ENCODE measurements at regions not wholly inside any gene's neighbourhood (a gene's known extent, or its start where the extent isn't known, plus 50 kb on each side); places are given as distances from the start of the nearest gene placed in this dataset.

DNA sequence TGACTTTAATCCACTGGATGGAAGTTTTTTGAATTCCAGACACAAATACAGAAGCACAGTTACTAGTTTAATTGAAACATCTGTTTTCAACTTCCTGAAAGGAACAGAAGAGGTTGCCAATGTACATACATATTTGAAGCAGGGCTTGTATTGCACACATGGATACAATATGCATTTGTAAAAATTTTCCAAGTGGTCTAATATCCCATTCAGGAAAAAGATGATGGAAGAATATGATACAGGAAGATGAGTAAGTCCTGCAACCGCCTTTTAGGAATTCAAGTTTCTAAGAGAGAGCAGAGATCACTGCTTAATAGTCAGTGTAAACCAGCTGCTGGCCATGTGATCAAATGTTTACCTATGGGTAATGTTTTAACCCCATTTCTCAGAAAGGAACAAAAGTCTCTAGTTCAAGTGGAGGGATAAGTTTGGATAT lies 265.4 kb downstream of the TRIB2 start:
- peaks cover 3% of the 10 kb centered on the region for H3K36me3 Mint-ChIP-seq (ENCODE audit: low read depth)
- H3K4me3 Mint-ChIP-seq = no peak overlapping the region
- H3K27ac Mint-ChIP-seq = no peak overlapping the region
- ATAC-seq (no peak), DNase-seq (no peak)
- peaks cover 7% of the 10 kb centered on the region for H3K27me3 Mint-ChIP-seq
- H3K9me3 ChIP-seq (ENCODE audit: control insufficient read depth, low read length, poor library complexity, severe bottlenecking) = no peaks in the 10 kb centered on the region
- peaks cover 3% of the 10 kb centered on the region for H3K4me1 Mint-ChIP-seq

DNA sequence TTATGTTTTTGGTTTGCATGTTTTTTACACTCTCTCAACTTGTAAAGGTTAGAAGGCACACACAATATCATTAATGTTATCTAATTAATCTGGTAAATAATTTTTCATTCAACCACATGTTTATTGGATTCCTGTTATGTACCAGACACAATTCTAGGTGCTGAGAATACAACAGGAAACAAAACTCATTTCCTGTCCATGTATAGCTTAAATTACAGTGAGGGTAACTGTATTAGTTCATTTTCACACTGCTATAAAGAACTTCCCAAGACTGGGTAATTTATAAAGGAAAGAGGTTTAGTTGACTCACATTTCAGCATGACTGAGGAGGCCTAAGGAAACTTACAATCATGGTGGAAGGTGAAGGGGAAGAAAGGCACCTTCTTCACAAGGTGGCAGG lies 270.5 kb downstream of the TRIB2 start:
- no peaks in the 10 kb centered on the region for H3K9me3 ChIP-seq (ENCODE audit: control insufficient read depth, low read length, poor library complexity, severe bottlenecking)
- Mint-ChIP-seq H3K27ac (no peak overlapping the region), H3K4me3 (no peak overlapping the region), H3K4me1 (peaks cover 3% of the 10 kb centered on the region), H3K36me3 (ENCODE audit: low read depth) (no peaks in the 10 kb centered on the region), H3K27me3 (peaks cover 7% of the 10 kb centered on the region)
- no peak for DNase-seq
- no peak for ATAC-seq

DNA sequence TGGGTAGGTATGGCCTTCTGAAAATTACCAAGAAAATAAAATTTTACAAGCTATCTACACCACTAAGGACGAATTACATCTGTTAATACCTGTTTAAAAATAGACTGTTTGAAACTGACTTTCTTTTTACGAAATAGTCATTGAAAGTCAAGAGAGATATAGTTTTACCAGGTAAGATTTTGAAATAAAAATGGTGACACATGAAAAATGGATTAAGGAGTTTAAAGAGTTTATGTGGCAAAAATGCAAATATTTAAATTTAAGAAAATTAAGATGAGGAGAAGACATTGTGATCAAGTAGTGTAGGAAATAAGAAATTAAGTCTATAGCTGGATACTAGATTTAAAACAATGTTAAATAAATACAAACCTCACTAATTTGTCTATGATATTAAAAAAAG lies 271.5 kb downstream of the TRIB2 start:
- H3K36me3 Mint-ChIP-seq (ENCODE audit: low read depth) = no peaks in the 10 kb centered on the region

DNA sequence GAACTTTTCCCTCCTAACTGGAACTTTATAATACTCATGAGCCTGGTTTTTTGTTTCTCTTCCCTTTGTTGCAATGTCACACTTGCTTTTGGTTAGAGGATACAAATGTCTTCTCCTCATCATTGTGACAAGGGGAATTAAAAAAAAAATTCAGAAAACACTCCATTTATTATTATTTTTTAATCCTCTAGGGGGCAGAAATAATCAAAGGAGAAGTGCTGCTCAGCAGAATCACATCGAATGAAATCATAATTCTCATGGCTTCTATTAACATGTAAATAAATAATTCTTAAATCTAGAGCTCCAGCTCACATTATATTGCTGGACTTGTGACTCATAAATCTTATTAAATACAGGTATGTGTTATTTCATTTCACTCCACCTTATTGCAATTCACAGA lies 273.8 kb downstream of the TRIB2 start:
- Mint-ChIP-seq H3K4me1 (no peaks in the 10 kb centered on the region), H3K27ac (no peak overlapping the region), H3K4me3 (no peak overlapping the region), H3K36me3 (ENCODE audit: low read depth) (no peaks in the 10 kb centered on the region), H3K27me3 (peaks cover 13% of the 10 kb centered on the region)
- H3K9me3 ChIP-seq (ENCODE audit: control insufficient read depth, low read length, poor library complexity, severe bottlenecking) = no peaks in the 10 kb centered on the region
- DNase-seq (no peak), ATAC-seq (no peak)

More for the DNA sequence above, 271.5 kb downstream of the TRIB2 start:
- Mint-ChIP-seq H3K4me1 (peaks cover 3% of the 10 kb centered on the region), H3K27ac (no peak overlapping the region), H3K27me3 (peaks cover 7% of the 10 kb centered on the region), H3K4me3 (no peak overlapping the region)
- ATAC-seq (no peak), DNase-seq (no peak)
- no peaks in the 10 kb centered on the region for H3K9me3 ChIP-seq (ENCODE audit: control insufficient read depth, low read length, poor library complexity, severe bottlenecking)

DNA sequence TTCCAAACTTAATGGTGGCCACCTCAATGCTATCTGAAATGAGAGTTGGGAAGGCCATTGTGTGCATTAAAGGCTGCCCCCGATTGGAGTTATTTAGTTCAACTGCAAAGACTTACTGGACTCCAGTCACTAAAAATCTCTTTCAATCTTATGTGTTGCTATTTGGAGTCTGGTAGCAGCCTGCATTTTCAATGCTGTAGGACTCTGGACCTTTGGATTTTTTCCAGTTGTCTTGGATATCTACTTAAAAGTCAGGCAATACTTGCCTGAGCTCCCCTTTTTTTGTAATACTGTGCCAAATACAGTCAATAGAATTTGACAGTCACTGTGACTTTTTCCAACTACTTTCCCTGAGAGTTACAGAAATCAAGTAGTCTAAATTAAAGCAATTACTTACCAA lies 281.9 kb downstream of the TRIB2 start:
- H3K36me3 Mint-ChIP-seq (ENCODE audit: low read depth) = no peaks in the 10 kb centered on the region

DNA sequence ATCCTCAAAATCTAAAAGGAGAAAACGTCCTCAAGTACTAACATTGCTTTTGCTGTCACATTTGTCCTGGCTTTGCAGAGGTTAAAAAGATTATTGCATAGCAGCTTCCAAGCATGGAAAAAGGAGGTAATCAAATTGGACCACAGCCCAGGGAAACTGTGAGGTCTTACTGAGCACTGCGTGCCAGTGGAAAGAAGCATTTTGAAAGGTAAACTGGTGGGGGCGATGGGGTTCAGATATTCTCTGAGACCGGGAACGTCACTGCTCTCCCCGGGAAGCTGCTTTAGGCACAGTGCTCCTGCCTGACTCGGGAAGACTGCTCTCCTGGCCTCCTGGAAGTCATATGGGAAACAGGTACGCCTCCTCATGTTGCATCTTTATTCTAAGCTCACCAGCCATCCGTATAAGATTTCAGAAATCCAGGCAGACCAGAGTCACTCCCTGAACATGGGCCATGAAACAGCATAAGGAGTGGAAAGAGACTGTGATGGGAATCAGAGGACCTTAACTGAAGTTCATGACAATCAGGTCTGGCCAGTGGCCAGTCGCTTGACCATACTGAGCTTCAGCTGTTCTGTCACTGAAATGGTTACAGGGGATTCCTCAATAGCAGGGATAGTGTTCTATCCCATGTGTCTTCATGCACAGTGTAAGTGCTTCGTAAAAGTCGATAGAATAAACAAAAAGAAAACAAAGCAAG lies 284.1 kb downstream of the TRIB2 start:
- Mint-ChIP-seq H3K36me3 (ENCODE audit: low read depth) (no peaks in the 10 kb centered on the region), H3K4me1 (peaks cover 5% of the 10 kb centered on the region), H3K4me3 (no peak overlapping the region), H3K27me3 (no peaks in the 10 kb centered on the region), H3K27ac (no peak overlapping the region)
- no peaks in the 10 kb centered on the region for H3K9me3 ChIP-seq (ENCODE audit: control insufficient read depth, low read length, poor library complexity, severe bottlenecking)
- DNase-seq = no peak
- ATAC-seq = no peak

More for the DNA sequence above, 281.9 kb downstream of the TRIB2 start:
- Mint-ChIP-seq H3K27ac (no peak overlapping the region), H3K4me3 (no peak overlapping the region), H3K27me3 (peaks cover 11% of the 10 kb centered on the region), H3K4me1 (peaks cover 5% of the 10 kb centered on the region)
- ATAC-seq (no peak), DNase-seq (no peak)
- H3K9me3 ChIP-seq (ENCODE audit: control insufficient read depth, low read length, poor library complexity, severe bottlenecking) = no peaks in the 10 kb centered on the region

DNA sequence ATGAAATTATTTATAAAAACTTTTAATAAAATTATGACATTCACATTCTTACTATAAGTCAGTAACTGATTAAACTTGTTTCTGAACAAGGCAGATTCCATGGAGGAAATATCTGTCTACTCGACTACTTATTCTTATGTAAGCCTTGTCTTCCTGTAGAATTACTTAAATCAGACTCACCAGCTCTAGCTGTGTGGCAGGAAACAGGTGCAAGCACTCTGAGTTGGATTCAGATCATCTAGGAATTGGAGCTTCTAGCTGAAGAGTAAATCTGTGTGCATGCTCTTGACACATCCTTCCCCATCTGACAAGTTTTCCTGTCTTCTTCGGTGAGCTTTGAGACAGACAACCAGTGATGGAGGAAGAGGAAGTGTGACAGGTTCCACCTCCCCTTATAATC lies 284.7 kb downstream of the TRIB2 start:
- no peaks in the 10 kb centered on the region for H3K9me3 ChIP-seq (ENCODE audit: control insufficient read depth, low read length, poor library complexity, severe bottlenecking)
- H3K27ac Mint-ChIP-seq = no peak overlapping the region
- ATAC-seq = no peak
- no peak overlapping the region for H3K4me3 Mint-ChIP-seq
- no peak for DNase-seq
- H3K4me1 Mint-ChIP-seq = peaks cover 5% of the 10 kb centered on the region
- no peaks in the 10 kb centered on the region for H3K27me3 Mint-ChIP-seq
- H3K36me3 Mint-ChIP-seq (ENCODE audit: low read depth) = no peaks in the 10 kb centered on the region

DNA sequence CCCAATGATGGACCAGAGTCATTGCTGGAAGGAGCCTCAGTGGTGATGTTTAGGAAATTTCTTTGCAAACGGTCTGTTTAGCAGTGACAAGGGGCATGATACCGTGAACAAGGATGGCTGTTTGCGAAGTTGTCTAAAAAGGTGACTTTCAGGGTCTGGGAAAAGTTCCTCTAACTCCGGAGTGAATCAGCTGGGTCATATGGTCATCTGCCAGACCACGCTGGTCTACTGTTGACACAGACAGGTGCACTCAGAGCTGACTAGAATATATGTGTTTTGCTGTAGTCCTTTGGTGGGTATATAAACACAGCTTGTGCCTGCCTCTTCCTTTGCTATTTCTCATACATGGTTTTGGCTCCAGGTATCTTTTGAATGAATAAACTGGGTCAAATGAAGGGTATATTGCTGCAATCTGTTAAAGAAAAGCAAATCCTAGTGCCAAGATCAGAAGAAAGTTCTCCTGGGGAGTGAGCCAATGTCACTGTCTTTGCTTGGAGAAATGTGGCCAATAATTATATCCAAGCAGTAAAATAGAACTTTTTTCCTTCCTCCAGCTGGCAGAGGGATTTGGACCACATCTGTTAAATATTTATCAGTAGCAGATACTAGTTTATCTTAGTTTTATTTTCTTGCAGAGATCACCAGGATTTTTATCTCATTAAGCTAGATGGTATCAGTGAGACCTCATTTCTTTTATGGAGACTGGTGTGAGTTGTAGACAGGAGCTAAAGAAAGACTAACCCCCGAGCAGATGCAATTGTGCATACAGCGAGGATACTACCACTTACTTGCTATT lies 286.0 kb downstream of the TRIB2 start:
- Mint-ChIP-seq H3K27me3 (peaks cover 5% of the 10 kb centered on the region), H3K4me3 (no peak overlapping the region), H3K27ac (no peak overlapping the region), H3K36me3 (ENCODE audit: low read depth) (no peaks in the 10 kb centered on the region), H3K4me1 (peaks cover 8% of the 10 kb centered on the region)
- DNase-seq = no peak
- ATAC-seq = no peak
- H3K9me3 ChIP-seq (ENCODE audit: control insufficient read depth, low read length, poor library complexity, severe bottlenecking) = no peaks in the 10 kb centered on the region

DNA sequence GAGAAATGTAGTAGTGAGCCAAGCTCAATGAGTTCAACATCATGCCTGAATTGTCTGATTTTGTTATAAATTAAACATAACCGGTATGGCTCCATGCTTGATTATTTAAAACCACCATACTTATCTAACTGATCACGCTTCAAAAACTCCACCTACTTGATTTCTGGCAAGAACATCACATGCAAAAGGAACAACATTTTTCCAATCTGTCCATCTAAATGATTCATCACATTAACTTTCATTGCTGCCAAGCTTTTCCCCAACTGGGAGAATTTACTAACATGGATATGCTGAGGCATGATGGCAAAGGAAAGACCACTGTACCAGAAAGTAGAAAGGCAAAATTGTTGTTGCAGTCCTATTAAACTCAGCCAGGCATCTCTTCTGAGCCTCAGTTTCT lies 286.8 kb downstream of the TRIB2 start:
- H3K9me3 ChIP-seq (ENCODE audit: control insufficient read depth, low read length, poor library complexity, severe bottlenecking) = no peaks in the 10 kb centered on the region
- Mint-ChIP-seq H3K4me3 (no peak overlapping the region), H3K27ac (no peak overlapping the region), H3K36me3 (ENCODE audit: low read depth) (no peaks in the 10 kb centered on the region), H3K4me1 (peaks cover 8% of the 10 kb centered on the region), H3K27me3 (peaks cover 5% of the 10 kb centered on the region)
- DNase-seq = no peak
- ATAC-seq = no peak

DNA sequence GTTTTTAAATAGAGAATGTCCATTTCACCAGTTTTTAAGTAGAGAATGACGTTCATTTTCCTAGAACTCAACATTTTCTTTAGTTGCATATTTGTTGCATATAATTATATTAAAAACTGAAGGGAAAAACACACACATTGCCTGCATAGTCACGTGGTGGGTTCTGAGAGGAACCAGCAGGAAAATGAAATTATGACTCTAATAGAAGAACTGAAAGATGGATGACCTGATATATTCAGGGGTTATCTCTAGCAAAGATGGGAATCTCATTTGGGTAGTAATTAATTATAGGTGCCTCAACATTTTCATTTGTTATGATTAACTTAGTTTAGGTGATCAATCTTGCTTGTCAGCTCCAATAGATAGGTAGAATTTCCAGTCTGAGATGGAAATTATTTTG lies 288.3 kb downstream of the TRIB2 start:
- H3K4me3 Mint-ChIP-seq = no peak overlapping the region
- H3K36me3 Mint-ChIP-seq (ENCODE audit: low read depth) = no peaks in the 10 kb centered on the region
- ATAC-seq (no peak), DNase-seq (no peak)
- peaks cover 5% of the 10 kb centered on the region for H3K27me3 Mint-ChIP-seq
- peaks cover 8% of the 10 kb centered on the region for H3K4me1 Mint-ChIP-seq
- no peak overlapping the region for H3K27ac Mint-ChIP-seq
- no peaks in the 10 kb centered on the region for H3K9me3 ChIP-seq (ENCODE audit: control insufficient read depth, low read length, poor library complexity, severe bottlenecking)

DNA sequence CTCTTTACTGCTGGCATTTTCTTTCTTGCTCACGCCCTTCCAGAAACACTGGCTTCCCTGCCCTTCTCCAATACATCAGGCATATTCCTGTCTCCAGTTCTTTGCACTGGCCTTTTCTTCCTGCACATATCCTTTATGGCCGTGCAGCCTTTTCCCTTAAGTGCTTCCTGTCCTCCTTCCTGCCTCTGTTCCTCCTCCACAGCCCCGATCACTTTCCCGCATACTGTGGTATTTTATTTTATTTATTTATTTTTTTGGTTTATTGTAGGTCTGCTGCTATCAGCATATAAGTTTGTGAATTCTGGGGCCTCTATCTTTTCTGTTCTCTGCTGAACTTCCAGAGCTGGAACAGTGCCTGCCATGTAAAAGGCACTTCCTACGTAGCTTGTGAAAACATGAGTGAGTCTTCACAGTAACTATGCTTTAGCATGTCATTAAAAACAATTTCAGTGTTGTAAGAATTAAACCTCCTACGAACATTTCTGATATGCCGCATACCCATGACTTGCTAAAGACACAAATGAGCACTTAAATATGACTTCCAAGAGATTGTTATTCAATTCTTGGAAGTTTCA lies 289.1 kb downstream of the TRIB2 start:
- Mint-ChIP-seq H3K36me3 (ENCODE audit: low read depth) (no peaks in the 10 kb centered on the region), H3K27me3 (peaks cover 5% of the 10 kb centered on the region), H3K27ac (no peak overlapping the region), H3K4me1 (peaks cover 8% of the 10 kb centered on the region), H3K4me3 (no peak overlapping the region)
- H3K9me3 ChIP-seq (ENCODE audit: control insufficient read depth, low read length, poor library complexity, severe bottlenecking) = no peaks in the 10 kb centered on the region
- ATAC-seq (no peak), DNase-seq (no peak)

DNA sequence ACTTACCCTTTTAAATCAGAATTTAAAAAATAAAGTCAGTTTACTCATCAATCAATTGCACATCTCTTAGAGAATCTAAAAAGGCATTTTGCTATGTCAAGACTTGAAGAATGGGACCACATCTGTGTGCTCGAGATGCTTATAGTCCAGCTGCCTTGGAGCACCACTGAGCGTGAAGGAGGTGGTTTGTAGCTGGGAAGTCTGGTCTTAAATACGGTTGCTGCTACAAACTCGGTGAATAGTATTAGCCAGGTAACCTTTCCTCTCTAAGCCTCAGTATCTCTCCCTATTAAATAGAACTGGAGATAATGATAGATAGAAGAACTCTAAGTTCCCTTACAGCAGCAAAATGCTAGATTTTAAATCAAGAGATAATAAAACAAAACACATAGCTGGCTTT lies 289.7 kb downstream of the TRIB2 start:
- H3K27me3 Mint-ChIP-seq = peaks cover 5% of the 10 kb centered on the region
- DNase-seq = no peak
- no peak for ATAC-seq
- H3K4me3 Mint-ChIP-seq = no peak overlapping the region
- H3K4me1 Mint-ChIP-seq = peaks cover 7% of the 10 kb centered on the region
- H3K9me3 ChIP-seq (ENCODE audit: control insufficient read depth, low read length, poor library complexity, severe bottlenecking) = no peaks in the 10 kb centered on the region
- H3K27ac Mint-ChIP-seq = no peak overlapping the region
- H3K36me3 Mint-ChIP-seq (ENCODE audit: low read depth) = no peaks in the 10 kb centered on the region

DNA sequence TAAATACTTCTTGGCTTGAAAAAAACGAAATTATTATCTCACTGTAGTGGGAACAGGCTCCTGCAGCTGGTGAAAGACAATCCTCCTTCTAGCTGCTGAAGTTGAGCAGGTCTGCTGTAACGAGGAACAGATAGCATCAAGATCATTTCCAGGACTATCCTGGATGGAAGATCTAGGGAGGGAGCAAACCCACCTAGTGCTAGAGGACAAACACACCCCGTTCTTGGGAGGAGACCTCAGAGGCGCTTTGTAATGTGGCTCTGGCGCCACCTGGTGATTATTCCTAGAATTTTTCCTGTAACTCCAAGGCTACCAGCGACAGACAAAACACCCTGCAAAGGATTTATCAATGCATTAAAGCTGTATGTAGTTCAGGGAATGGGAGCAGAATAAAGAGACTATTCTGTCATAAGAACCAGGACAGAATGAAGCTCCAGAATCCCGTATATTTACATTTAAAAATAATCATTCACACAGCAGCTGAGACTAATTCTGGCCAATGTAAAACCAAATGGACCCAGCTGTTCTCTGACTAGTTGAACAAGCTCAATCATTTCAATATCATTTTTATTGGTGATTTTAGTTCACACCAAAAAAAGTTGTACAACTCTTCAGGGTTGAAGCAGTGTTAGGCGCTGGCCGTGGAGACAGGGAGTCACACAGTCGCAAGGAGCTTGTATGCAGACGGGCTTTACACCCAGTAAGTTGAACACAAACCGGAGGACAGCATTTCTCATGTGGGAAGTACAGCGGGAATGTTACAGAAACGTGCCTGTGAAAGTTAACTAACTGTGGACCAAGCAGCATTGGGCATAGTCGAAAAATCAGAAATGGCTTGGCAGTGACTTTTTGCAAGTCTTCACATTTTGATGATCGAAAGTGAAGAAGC lies 290.3 kb downstream of the TRIB2 start:
- no peaks in the 10 kb centered on the region for H3K36me3 Mint-ChIP-seq (ENCODE audit: low read depth)
- H3K4me3 Mint-ChIP-seq = no peak overlapping the region
- no peak overlapping the region for H3K27ac Mint-ChIP-seq
- H3K4me1 Mint-ChIP-seq = peaks cover 5% of the 10 kb centered on the region
- DNase-seq = peak; percentile 26 to 54 (median 33)
- no peaks in the 10 kb centered on the region for H3K9me3 ChIP-seq (ENCODE audit: control insufficient read depth, low read length, poor library complexity, severe bottlenecking)
- ATAC-seq = peak; percentile 75
- peaks cover 11% of the 10 kb centered on the region for H3K27me3 Mint-ChIP-seq
